ENCODE measurements at regions not wholly inside any gene's neighbourhood (a gene's known extent, or its start where the extent isn't known, plus 50 kb on each side); places are given as distances from the start of the nearest gene placed in this dataset.

GRCh38 chr9:109886617-109887016, 106.6 kb downstream of the PALM2AKAP2 start:
- Histone ChIP-seq H4K20me1 (ENCODE audit: control insufficient read depth, insufficient read depth) (no peaks in the 10 kb centered on the region), H3K27me3 (replicated peaks in 1 of 2; ENCODE audit: control insufficient read depth in 2 of 2, insufficient read depth in 2 of 2, low read length in 1 of 2) (no peaks in the 10 kb centered on the region), H3K9me3 (replicated peaks; ENCODE audit: control insufficient read depth, insufficient read depth, low read length) (no peaks in the 10 kb centered on the region), H2AFZ (ENCODE audit: control insufficient read depth, low read depth, low read length) (no peak overlapping the region), H3K27ac (ENCODE audit: control insufficient read depth, insufficient read depth) (no peak overlapping the region), H3K4me3 (no peak overlapping the region), H3K36me3 (ENCODE audit: control insufficient read depth in 2 of 2, insufficient read depth in 2 of 2, low read length in 1 of 2) (no peaks in the 10 kb centered on the region), H3K79me2 (ENCODE audit: control insufficient read depth, insufficient read depth, low read length) (no peaks in the 10 kb centered on the region), H3K4me1 (ENCODE audit: control insufficient read depth, insufficient read depth, low read length) (peaks cover 22% of the 10 kb centered on the region), H3K4me2 (ENCODE audit: control insufficient read depth, insufficient read depth) (no peak overlapping the region), H3K9ac (ENCODE audit: control insufficient read depth, insufficient read depth, low read length) (no peak overlapping the region)
- SMC1A ChIA-PET (ENCODE audit: uncharacterized antibody, unreplicated experiment), result interaction anchor here (0.7 to 1.2 kb wide), 6 partner anchors 15 to 270 kb away, joined by 3 to 4 read pairs (median 3); no protein-coding TSS in a partner anchor
- in situ Hi-C loops (cut with MboI) (loop anchor here (25.0 kb wide), 1 partner anchor 726 kb away; no protein-coding TSS in a partner anchor), intact Hi-C loops (cut with micrococcal nuclease; ENCODE audit: unreplicated experiment) (no loop called here)
- TF ChIP-seq RCOR1 (conservative IDR thresholded peaks at IDR 0.05; ENCODE audit: low read depth, low read length), result no peak
- TF ChIP-seq RUNX3 (IDR thresholded peaks at IDR 0.05; ENCODE audit: low read length), result peak; percentile 5; the same call in 1 of the 2 replicates
- 7% methylated on average over 3 of the region's 3 CpGs for WGBS (ENCODE audit: insufficient coverage, insufficient replicate concordance, low lambda C conversion rate, missing lambda C conversion rate)
- FAIRE-seq (no peak), DNase-seq (ENCODE audit: low read depth, low spot score) (no peak), ATAC-seq (peak; percentile 64)
- BruUV-seq (replicated peaks), result no TSS peak
- POLR2A ChIA-PET, result no interaction called here
- CTCF ChIA-PET, result interaction anchor here (0.7 to 3.2 kb wide), 12 partner anchors 10 to 543 kb away, joined by 3 to 22 read pairs (median 4); no protein-coding TSS in a partner anchor
- RAD21 ChIA-PET (ENCODE audit: unreplicated experiment), result interaction anchor here (1.4 kb wide), 1 partner anchor 21 kb away, joined by 6 read pairs; no protein-coding TSS in a partner anchor

- intact Hi-C loops (cut with micrococcal nuclease; ENCODE audit: unreplicated experiment) (no loop called here), in situ Hi-C loops (cut with MboI) (loop anchor here (25.0 kb wide), 1 partner anchor 725 kb away; no protein-coding TSS in a partner anchor)
- FAIRE-seq (no peak), ATAC-seq (peak; percentile 31; the same call in 2 of the 3 replicates), DNase-seq (ENCODE audit: low read depth, low spot score) (no peak)
- ChIA-PET SMC1A (ENCODE audit: uncharacterized antibody, unreplicated experiment) (interaction anchor here (1.0 to 1.2 kb wide), 2 partner anchors 269 to 312 kb away, joined by 3 to 4 read pairs; no protein-coding TSS in a partner anchor), RAD21 (ENCODE audit: unreplicated experiment) (interaction anchor here (0.7 kb wide), 1 partner anchor 313 kb away, joined by 4 read pairs; no protein-coding TSS in a partner anchor), POLR2A (no interaction called here), CTCF (interaction anchor here (0.6 to 3.2 kb wide), 13 partner anchors 10 to 1524 kb away, joined by 3 to 22 read pairs (median 4); no protein-coding TSS in a partner anchor)
- no peaks in the 10 kb centered on the region for H3K36me3 ChIP-seq (ENCODE audit: control insufficient read depth in 2 of 2, insufficient read depth in 2 of 2, low read length in 1 of 2)
- H3K27me3 ChIP-seq (replicated peaks in 1 of 2; ENCODE audit: control insufficient read depth in 2 of 2, insufficient read depth in 2 of 2, low read length in 1 of 2), result no peaks in the 10 kb centered on the region
- H3K9ac ChIP-seq (ENCODE audit: control insufficient read depth, insufficient read depth, low read length), result no peak overlapping the region
- peaks cover 22% of the 10 kb centered on the region for H3K4me1 ChIP-seq (ENCODE audit: control insufficient read depth, insufficient read depth, low read length)
- H3K27ac ChIP-seq (ENCODE audit: control insufficient read depth, insufficient read depth), result no peak overlapping the region
- H3K4me2 ChIP-seq (ENCODE audit: control insufficient read depth, insufficient read depth), result no peak overlapping the region
- H3K9me3 ChIP-seq (replicated peaks; ENCODE audit: control insufficient read depth, insufficient read depth, low read length), result no peaks in the 10 kb centered on the region
- no peak overlapping the region for H3K4me3 ChIP-seq
- H3K79me2 ChIP-seq (ENCODE audit: control insufficient read depth, insufficient read depth, low read length), result no peaks in the 10 kb centered on the region
- no peak overlapping the region for H2AFZ ChIP-seq (ENCODE audit: control insufficient read depth, low read depth, low read length)
- 83% methylated on average over 3 of the region's 3 CpGs for WGBS (ENCODE audit: insufficient coverage, insufficient replicate concordance, low lambda C conversion rate, missing lambda C conversion rate)
- H4K20me1 ChIP-seq (ENCODE audit: control insufficient read depth, insufficient read depth), result no peaks in the 10 kb centered on the region
- no TSS peak for BruUV-seq (replicated peaks)
- TF ChIP-seq TBL1XR1 (IDR thresholded peaks at IDR 0.05; ENCODE audit: low read depth, low read length) (no peak), MTA3 (IDR thresholded peaks at IDR 0.05; ENCODE audit: borderline replicate concordance, low read length) (no peak), RFX5 (IDR thresholded peaks at IDR 0.05; ENCODE audit: low read depth, low read length) (no peak), TAF1 (IDR thresholded peaks at IDR 0.05; ENCODE audit: borderline replicate concordance, low read depth, low read length) (no peak), CTCF (IDR thresholded peaks at IDR 0.05 in 2 of 3, conservative IDR thresholded peaks at IDR 0.05 in 1 of 3; ENCODE audit: control insufficient read depth in 2 of 3, extremely low read depth in 1 of 3, insufficient read depth in 1 of 3, low read depth in 3 of 3, low read length in 3 of 3) (no peak), SP1 (IDR thresholded peaks at IDR 0.05; ENCODE audit: low read depth, low read length) (no peak), FOXM1 (IDR thresholded peaks at IDR 0.05; ENCODE audit: low read depth, low read length) (no peak), IRF4 (IDR thresholded peaks at IDR 0.05; ENCODE audit: low read depth, low read length) (no peak), CHD2 (IDR thresholded peaks at IDR 0.05; ENCODE audit: borderline replicate concordance, low read depth, low read length) (no peak), CHD1 (IDR thresholded peaks at IDR 0.05; ENCODE audit: low read depth, low read length) (no peak), RB1 (IDR thresholded peaks at IDR 0.05; ENCODE audit: borderline replicate concordance) (no peak), RAD21 (IDR thresholded peaks at IDR 0.05; ENCODE audit: insufficient read depth, low read depth, low read length) (no peak), NR2C1 (IDR thresholded peaks at IDR 0.05) (no peak), SIN3A (IDR thresholded peaks at IDR 0.05; ENCODE audit: low read depth, low read length) (no peak), EZH2 (IDR thresholded peaks at IDR 0.05; ENCODE audit: borderline replicate concordance, control insufficient read depth, low read depth, low read length) (no peak), ETV6 (conservative IDR thresholded peaks at IDR 0.05 in 1 of 2, IDR thresholded peaks at IDR 0.05 in 1 of 2; ENCODE audit: borderline replicate concordance in 1 of 2, low read depth in 1 of 2) (no peak)
Measured at GRCh38 chr9:109887079-109887478, 107.1 kb downstream of the PALM2AKAP2 start.
